A673 (cell line): ENCODE measurements at regions not wholly inside any gene's neighbourhood (a gene's known extent, or its start where the extent isn't known, plus 50 kb on each side); places are given as distances from the start of the nearest gene placed in this dataset.

ENCODE experiments used
- BruUV-seq: library from RNA; stranded (reverse); fragments of 400-500 nt; replicated peaks from 2 replicates; lab custom pipeline; 2021; lab: Mats Ljungman, UMichigan
- CTCF ChIA-PET: fragments of 300-600 bp; sonication (Branson Sonifier 250); formaldehyde crosslinking; loops from one replicate; lab custom pipeline; 2022; ENCODE audit warnings: antibody characterized with exemption; lab: Charles Lee
- POLR2A ChIA-PET: fragments of 300-600 bp; sonication (Branson Sonifier 250); formaldehyde crosslinking; loops from one replicate; lab custom pipeline; 2022; ENCODE audit warnings: antibody characterized with exemption; ENCODE audit not compliant: low non-redundant PET; lab: Charles Lee
- DNase-seq: peaks from one replicate; pipeline ENCODE4 v3.0.0-alpha.2; 2015; ENCODE audit warnings: low spot score
- H3K27ac ChIP-seq: fragments of 200-600 bp; sonication (generic); 2 replicates; pipeline ENCODE4 v1.5.1; 2016; ENCODE audit warnings: mixed run types, low read depth, mild to moderate bottlenecking, mixed read lengths, antibody characterized with exemption, low read length; ENCODE audit not compliant: poor library complexity, severe bottlenecking
- H3K27me3 ChIP-seq: fragments of 200-600 bp; sonication (generic); replicated peaks from 2 replicates; pipeline ENCODE4 v1.6.1; 2017; ENCODE audit warnings: mixed run types, low read depth, mild to moderate bottlenecking, mixed read lengths, antibody characterized with exemption, low read length; ENCODE audit not compliant: insufficient read depth, poor library complexity
- H3K36me3 ChIP-seq: fragments of 200-600 bp; sonication (generic); 2 replicates; pipeline ENCODE4 v1.6.1; 2016; ENCODE audit warnings: mixed run types, mild to moderate bottlenecking, mixed read lengths, antibody characterized with exemption, low read length; ENCODE audit not compliant: insufficient read depth, poor library complexity, severe bottlenecking
- H3K4me1 ChIP-seq: fragments of 200-600 bp; sonication (generic); 2 replicates; pipeline ENCODE4 v1.6.1; 2017; ENCODE audit warnings: mixed run types, mild to moderate bottlenecking, mixed read lengths, antibody characterized with exemption, low read length; ENCODE audit not compliant: insufficient read depth, poor library complexity, severe bottlenecking
- H3K4me3 ChIP-seq: fragments of 200-600 bp; sonication (generic); 2 replicates; pipeline ENCODE4 v1.5.1; 2016; ENCODE audit warnings: low read depth, mixed run types, mild to moderate bottlenecking, mixed read lengths, low read length; ENCODE audit not compliant: poor library complexity, severe bottlenecking
- H3K9me3 ChIP-seq: fragments of 200-600 bp; sonication (generic); 2 replicates; pipeline ENCODE4 v1.6.1; 2016; ENCODE audit warnings: mixed run types, low read depth, mild to moderate bottlenecking, mixed read lengths, antibody characterized with exemption, low read length; ENCODE audit not compliant: poor library complexity, severe bottlenecking
- CTCF ChIP-seq: fragments of 300-800, 200-600 bp; sonication (generic); conservative IDR thresholded peaks from 2 replicates; pipeline ENCODE4 v1.5.1; 2017; ENCODE audit warnings: low read depth, mild to moderate bottlenecking, antibody characterized with exemption, low read length, moderate library complexity, mixed read lengths
- EZH2 ChIP-seq: fragments of 200-600 bp; sonication (generic); IDR thresholded peaks from 2 replicates; pipeline ENCODE4 v1.6.1; 2017; ENCODE audit warnings: borderline replicate concordance, low read depth, mild to moderate bottlenecking, mixed read lengths, antibody characterized with exemption, low read length; ENCODE audit not compliant: poor library complexity, severe bottlenecking
- intact Hi-C: fragments of 100-400 bp; cut with micrococcal nuclease; formaldehyde crosslinking; loops from one replicate; pipeline ENCODE4 v1.10.0; 2022; ENCODE audit not compliant: unreplicated experiment

- Histone ChIP-seq H3K27me3 (peaks cover 31% of the 10 kb centered on the region), H3K36me3 (no peaks in the 10 kb centered on the region)
- TF ChIP-seq EZH2: no peak
- no peak for TF ChIP-seq CTCF
Observed at GRCh38 chr2:22929998-22930397, 455.0 kb upstream of the KLHL29 start.

GRCh38 chr2:22930781-22931180 is 454.2 kb upstream of the KLHL29 start:
- H3K27ac ChIP-seq: no peak overlapping the region
- DNase-seq: no peak
- BruUV-seq: no TSS peak
- H3K36me3 ChIP-seq: no peaks in the 10 kb centered on the region
- H3K9me3 ChIP-seq: no peaks in the 10 kb centered on the region
- TF ChIP-seq EZH2: no peak
- no peak for TF ChIP-seq CTCF
- intact Hi-C loops: no loop called here
- no peak overlapping the region for H3K4me3 ChIP-seq
- CTCF ChIA-PET: no interaction called here
- POLR2A ChIA-PET: no interaction called here
- H3K4me1 ChIP-seq: no peaks in the 10 kb centered on the region
- peaks cover 31% of the 10 kb centered on the region for H3K27me3 ChIP-seq

More at GRCh38 chr2:22929998-22930397, 455.0 kb upstream of the KLHL29 start:
- Histone ChIP-seq H3K9me3 (no peaks in the 10 kb centered on the region), H3K27ac (no peak overlapping the region), H3K4me1 (no peaks in the 10 kb centered on the region), H3K4me3 (no peak overlapping the region)
- intact Hi-C loops: no loop called here
- no TSS peak for BruUV-seq
- ChIA-PET POLR2A (no interaction called here), CTCF (no interaction called here)
- DNase-seq: no peak

- intact Hi-C loops: no loop called here
- DNase-seq: no peak
- no peaks in the 10 kb centered on the region for H3K4me1 ChIP-seq
- CTCF ChIA-PET: no interaction called here
- H3K27ac ChIP-seq: no peak overlapping the region
- BruUV-seq: no TSS peak
- no peak overlapping the region for H3K4me3 ChIP-seq
- no peaks in the 10 kb centered on the region for H3K9me3 ChIP-seq
- POLR2A ChIA-PET: no interaction called here
- H3K36me3 ChIP-seq: no peaks in the 10 kb centered on the region
- H3K27me3 ChIP-seq: peaks cover 31% of the 10 kb centered on the region
- TF ChIP-seq CTCF (no peak), EZH2 (no peak)
Observed at GRCh38 chr2:22932288-22932687, 452.7 kb upstream of the KLHL29 start.
